ENCODE measurements at regions not wholly inside any gene's neighbourhood (a gene's known extent, or its start where the extent isn't known, plus 50 kb on each side); places are given as distances from the start of the nearest gene placed in this dataset.

GRCh38 chr6:44682987-44683779 lies 295.7 kb downstream of the CDC5L start:
- DNase-seq, result no peak

- DNase-seq, result no peak
These were observed 297.7 kb downstream of the CDC5L start for GRCh38 chr6:44685213-44685612.

- no peak for DNase-seq
These were observed 308.6 kb downstream of the CDC5L start for GRCh38 chr6:44696099-44696498.

- no peak for DNase-seq
These were observed 309.2 kb downstream of the CDC5L start for GRCh38 chr6:44696686-44697085.

- DNase-seq, result no peak
These were observed 309.8 kb downstream of the CDC5L start for GRCh38 chr6:44697327-44697726.

GRCh38 chr6:44698602-44699001 lies 311.1 kb downstream of the CDC5L start:
- DNase-seq, result no peak

DNA sequence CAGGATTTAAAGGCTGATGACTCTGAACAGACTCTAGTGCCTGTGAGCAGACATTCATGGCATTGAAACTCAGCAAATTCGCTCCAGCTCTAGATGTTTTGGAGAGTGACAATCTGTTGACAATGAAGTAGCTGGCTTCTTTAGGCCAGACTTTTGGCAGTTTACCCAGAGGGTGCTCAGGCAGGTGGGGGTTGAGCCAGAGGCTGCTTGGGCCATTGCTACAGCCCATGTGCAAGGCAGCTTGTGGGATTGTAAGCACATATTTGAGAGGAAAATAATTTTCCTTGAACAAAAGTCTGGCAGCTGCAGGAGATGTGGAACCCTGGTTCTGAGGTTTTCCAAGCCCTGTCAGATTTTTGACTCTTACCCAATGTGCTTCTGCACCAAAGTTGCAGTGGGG lies 311.6 kb downstream of the CDC5L start:
- no peak for DNase-seq

GRCh38 chr6:44699851-44700250 lies 312.3 kb downstream of the CDC5L start:
- no peak for DNase-seq

DNA sequence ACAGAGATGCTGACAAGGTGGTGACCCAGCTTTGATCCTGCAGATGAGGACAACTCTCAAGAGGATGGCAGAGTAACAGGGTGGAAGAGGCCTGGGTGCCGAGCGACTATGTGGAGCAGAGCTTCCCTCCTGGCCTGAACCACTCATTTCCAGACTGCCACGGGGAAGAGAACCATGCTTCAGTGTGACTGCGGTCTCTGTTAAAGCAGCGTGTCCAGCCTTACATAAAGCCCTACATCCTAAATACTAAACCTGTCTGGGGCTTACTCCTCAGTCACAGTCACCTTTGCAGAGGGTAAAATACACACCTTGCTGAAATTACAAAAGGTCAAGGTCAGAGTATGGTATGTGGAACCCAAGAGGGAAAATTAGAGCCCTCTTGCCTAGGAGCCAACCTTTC lies 312.9 kb downstream of the CDC5L start:
- DNase-seq, result no peak

- DNase-seq, result no peak
These were observed 313.6 kb downstream of the CDC5L start for GRCh38 chr6:44701038-44701636.

GRCh38 chr6:44701637-44702101 lies 314.2 kb downstream of the CDC5L start:
- DNase-seq, result no peak

GRCh38 chr6:44702292-44702691 lies 314.8 kb downstream of the CDC5L start:
- DNase-seq, result no peak

- no peak for DNase-seq
These were observed 317.0 kb downstream of the CDC5L start for GRCh38 chr6:44704240-44705150.

GRCh38 chr6:44705596-44705995 lies 318.1 kb downstream of the CDC5L start:
- no peak for DNase-seq

DNA sequence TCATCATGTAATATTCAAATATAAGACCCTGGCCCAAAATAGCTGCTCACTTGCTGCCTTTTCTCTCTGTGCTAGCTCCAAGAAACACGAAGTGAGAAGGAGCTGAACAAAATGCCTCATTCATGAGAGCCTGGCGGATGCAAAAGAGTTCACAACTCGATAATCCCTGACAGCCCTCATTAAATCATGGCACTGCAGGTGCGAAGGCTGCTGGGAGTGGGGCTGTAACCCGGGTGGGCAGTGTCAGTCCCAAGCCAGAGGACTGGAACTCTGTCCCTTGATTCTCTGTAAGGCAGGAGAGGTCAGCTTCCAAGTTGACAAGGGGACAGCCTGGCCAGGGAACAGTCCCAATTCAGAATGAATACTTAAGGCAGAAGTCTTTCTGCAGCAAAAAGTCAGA lies 318.5 kb downstream of the CDC5L start:
- no peak for DNase-seq

GRCh38 chr6:44708208-44708607 lies 320.7 kb downstream of the CDC5L start:
- DNase-seq, result no peak

GRCh38 chr6:44712353-44713111 lies 325.0 kb downstream of the CDC5L start:
- no peak for DNase-seq

- no peak for DNase-seq
These were observed 327.7 kb downstream of the CDC5L start for GRCh38 chr6:44715188-44715587.

GRCh38 chr6:44715925-44716324 lies 328.4 kb downstream of the CDC5L start:
- no peak for DNase-seq

DNA sequence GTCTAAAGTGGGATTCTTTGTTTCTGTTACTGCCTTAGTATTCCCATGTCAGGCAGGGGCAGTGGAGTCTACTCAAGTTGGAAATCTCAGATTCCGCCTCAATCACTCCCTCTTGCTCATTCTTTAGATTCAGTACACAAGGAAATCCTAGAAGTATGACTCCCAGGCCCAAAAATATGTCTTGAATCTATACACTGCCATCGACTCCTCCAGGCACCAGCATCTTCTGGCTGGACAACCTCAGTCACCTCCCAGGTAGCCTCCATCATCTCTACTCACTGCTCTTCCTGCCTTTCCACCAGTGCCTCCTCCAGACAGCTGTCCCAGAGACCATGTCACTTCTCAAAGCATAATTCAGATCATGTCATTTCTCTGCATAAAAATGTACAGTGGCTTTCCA lies 329.9 kb downstream of the CDC5L start:
- DNase-seq, result no peak

- DNase-seq, result no peak
These were observed 334.6 kb downstream of the CDC5L start for GRCh38 chr6:44721954-44722578.

GRCh38 chr6:44722736-44723135 lies 335.2 kb downstream of the CDC5L start:
- no peak for DNase-seq

Measured in NCI-H1105 treated with DMSO at 0.1 percent for 48 hours (cell line).